ENCODE measurements at regions not wholly inside any gene's neighbourhood (a gene's known extent, or its start where the extent isn't known, plus 50 kb on each side); places are given as distances from the start of the nearest gene placed in this dataset.

DNA sequence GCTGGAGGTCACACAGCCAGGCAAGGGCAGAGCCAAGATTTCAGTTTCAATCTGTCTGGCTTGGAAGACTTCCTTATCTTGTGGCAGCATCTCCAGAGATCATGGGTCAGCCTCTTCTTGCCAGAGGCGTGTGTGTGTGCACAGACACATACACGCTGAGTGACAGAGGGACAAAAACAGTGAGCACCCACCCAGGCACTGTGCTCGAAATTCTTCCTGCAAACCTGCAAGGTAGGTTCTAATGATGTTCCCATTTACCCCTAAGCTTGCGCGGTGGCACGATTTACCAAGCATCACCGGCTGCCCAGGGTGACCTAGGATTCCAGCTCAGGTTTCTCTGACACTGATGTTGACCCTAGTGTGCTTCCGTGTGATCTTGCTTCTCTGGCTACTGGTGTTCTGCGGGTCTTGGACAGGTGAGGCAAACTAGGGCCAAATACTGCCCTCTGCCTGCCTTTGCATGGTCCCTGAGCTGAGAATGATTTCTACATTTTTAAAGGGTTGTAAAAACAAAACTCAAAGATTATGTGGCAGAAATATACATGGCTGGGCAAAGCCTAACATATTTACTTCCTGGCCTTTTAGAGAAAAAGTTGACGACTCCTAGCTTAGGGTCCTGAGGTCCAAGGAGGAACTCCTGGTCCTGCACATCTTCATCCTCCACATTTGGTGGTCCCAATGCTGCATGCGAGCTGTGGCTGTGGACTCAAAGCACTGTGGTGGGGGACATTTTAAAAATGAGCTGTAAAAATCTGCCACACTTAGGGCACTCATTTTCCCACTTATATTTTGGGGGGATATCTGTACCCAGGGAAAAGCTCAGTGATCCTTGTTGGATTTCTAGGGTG is 268.5 kb downstream of the RPS24 start:
- no peak for DNase-seq

DNA sequence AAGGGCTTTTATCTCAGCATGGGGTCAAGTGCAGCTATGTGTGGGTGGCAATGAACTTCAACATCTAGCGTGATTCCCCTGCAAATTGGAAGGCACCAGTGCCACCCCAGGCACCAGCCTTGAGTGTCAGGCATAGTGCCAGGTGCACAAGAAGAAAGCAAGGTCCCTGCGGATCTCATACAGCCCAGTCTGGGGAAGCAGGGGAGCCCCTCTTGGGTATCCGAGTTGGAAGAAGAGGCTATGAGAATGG is 269.0 kb downstream of the RPS24 start:
- no peak for DNase-seq

DNA sequence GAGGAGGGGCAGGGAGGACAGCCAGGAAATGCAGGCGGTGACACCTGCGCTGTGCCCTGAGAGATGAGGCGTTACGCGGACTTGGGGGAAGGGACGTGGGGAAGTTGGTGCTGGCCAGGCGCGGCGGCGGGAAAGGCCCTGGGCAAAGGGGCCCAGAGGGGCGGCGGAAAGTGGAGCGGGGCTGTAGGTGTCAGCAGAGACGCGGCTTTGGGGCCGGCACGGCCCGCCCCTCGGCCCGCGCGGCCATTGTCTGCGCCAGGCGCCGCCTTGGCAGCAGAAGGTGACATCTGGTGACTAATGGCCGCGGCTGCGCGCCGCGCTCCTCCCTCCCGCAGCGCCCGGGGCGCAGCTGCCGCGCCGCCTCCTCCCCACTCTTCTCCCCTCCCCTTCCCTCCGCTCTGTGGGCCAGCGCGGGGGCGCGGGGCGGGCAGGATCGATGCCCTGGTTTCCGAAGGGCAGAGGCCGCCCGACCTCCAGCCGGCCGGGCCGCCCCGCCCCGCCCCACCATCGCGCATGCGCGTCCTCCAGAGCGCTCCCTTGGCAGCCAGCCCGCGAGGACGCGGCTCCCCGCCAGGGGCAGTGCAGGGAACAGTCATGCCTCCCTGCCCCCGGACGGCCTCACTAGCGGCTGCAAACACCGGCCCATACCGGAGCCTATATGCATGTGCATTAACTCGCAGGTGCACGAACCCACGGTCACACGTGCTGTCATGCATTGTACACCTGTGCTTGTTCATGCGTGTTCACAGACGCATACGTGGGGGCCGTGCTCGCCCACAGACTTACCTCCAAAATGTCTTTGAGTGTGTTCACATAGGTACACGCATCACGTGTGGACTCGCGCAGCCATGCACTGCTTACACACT is 269.6 kb downstream of the RPS24 start:
- DNase-seq: peak; percentile 96

DNA sequence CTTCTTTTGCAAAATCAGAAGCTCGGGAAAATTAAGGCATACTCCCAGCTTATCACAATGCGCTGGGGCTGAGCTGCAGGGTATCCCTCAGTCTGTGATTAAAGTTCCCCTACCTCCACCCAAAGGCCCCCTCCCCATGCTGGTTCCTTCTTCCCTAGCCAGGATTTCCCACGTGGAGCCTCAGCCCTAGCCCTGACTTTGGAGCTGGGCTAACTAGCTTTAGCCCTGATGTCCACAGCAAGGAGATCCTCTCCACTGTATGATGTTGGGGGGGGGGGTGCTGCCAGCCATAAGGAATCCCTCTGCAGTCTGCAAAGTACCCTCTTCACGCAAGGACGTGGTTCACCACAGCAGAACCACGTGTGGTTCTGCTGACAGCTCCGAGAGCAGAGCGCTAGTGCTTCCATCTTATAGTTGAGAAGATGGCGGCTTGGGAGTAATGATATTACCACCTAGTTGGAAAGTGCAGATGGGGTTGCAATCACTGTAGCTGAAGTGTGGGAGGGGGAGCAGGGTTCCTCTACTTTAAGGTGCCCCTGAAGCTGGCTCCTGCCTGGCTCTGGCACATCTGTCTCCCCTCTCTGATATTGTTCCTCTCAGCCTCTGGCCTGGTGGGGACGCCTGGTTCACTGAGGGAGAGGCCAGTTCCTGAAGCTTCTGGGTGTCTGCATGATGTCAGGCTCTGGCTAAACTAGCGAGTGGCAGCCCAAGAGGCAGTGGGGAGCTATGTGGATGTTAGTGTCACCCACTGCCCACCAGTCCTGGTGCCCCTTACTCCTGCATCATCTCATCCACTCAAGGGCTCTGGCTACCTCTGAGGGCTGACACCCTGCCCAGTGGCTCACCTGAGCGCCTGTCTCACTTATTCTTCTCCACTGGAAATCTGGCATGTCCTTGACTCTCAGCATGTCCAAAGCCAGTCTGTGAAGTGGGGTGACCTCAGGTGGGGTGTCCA is 270.7 kb downstream of the RPS24 start:
- DNase-seq: no peak

DNA sequence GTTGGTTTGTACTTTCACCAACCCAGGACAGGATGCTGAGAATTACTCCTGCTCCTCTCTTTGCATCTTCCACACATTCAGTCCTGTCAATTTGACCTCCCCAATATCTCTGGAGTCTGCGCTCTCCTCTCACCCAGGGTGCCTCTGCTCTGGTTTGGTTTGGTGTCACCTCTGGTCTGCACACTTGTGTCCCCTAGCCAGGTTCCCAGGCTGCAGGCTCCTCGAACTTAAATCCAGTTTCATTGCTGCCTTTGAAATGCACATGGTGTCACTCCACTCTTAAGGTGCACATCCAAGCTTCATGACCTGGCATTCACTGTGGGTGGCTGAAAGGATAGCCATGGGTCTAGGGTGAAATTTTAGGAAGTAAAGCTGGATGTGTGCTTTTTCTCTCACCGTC is 271.6 kb downstream of the RPS24 start:
- no peak for DNase-seq

DNA sequence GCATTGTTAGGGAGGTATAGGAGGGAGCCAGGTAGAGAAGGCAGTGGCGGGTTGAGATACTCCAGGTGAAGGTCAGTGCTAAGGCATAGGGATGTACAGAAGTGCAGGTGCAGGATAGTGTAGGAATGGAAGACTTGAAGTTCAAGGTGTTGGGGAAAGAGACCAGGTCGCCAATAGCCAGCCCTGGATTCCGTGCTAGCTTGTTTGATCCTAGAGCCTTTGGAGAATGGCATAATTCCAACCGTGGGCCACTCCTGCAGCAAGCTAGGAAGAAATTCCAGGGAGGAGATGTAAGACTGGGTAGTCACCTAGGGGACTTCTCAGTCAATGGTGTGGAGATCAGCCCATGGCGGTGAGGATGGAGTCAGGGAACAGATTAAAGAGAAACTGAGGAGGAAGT is 272.7 kb downstream of the RPS24 start:
- no peak for DNase-seq

DNA sequence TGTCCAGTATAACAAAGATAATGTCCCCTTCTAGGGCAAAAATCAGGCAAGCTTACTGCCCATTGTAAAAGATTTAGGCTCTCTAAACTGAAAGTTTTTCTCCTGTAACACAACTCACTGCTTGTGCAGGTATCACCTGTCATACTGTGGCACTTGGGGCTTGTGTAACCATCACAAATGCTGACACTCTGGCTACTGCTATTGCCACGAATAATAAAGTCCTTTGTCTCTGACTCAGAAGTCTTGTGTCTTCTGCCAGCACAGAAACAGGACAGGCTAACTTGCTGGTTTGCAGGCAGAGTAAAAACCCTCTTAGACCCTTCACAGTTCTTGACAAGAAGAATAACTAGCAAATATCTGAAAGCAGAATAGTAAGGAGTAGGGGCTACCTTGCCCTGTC is 273.9 kb downstream of the RPS24 start:
- no peak for DNase-seq

DNA sequence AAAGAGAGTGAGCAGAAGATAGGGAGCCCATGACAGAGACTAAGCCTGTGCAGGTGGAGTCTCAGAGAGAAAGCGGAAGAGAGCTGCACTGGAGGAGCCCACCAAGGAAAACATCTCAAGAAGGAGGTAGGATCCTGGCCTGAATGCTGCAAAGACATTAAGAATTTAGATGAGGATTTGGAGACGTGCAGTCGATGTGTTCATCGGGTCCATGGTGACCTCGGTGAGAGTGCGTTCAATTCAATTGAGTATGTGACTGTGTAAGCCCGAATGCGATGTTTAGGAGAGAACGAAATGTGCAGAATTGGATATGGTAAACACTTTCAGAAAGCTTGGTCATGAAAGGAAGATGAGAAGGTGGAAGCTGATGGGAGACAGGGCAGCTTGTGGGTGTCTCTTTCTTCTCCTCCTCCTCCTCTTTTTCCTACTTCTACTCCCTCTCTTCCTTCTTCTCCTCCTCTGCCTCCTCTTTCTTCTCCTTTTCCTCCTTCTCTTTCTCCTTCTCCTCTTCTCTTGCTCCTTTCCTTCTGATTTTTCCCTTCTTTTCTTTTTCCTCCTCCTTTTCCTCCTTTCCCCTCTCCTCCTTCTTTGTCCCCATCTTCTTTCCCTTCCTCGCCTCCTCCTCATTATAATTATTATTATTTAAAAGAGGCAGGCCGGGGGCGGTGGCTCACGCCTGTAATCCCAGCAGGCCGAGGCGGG is 276.0 kb downstream of the RPS24 start:
- no peak for DNase-seq

DNA sequence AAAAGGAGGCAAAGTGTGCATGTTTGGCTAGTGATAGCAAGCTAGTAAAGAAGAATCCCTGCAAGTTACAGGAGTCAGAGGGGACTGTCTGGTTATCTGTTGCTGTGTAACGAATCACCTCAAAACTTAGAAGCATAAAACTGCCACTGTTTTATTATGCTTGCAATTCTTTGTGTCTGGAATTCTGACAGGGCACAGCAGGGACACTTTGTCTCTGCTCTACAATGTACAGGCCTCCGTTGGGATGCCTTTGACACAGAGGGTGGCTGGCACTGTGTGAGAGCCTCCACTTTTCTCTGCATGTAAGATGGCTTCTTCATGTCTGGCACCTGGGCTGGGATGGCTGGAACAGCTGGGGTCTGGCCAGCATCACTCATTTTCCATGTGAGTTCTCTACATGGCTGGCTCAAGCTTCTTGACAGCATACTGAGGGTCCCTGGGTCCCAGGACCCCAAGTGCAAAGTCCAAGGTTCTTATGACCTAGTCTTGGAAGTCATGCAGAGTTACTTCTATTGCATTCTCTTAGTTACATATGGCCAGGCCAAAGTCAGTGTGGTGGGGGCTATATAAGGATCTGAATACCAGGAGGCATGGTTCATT is 276.9 kb downstream of the RPS24 start:
- DNase-seq: no peak

DNA sequence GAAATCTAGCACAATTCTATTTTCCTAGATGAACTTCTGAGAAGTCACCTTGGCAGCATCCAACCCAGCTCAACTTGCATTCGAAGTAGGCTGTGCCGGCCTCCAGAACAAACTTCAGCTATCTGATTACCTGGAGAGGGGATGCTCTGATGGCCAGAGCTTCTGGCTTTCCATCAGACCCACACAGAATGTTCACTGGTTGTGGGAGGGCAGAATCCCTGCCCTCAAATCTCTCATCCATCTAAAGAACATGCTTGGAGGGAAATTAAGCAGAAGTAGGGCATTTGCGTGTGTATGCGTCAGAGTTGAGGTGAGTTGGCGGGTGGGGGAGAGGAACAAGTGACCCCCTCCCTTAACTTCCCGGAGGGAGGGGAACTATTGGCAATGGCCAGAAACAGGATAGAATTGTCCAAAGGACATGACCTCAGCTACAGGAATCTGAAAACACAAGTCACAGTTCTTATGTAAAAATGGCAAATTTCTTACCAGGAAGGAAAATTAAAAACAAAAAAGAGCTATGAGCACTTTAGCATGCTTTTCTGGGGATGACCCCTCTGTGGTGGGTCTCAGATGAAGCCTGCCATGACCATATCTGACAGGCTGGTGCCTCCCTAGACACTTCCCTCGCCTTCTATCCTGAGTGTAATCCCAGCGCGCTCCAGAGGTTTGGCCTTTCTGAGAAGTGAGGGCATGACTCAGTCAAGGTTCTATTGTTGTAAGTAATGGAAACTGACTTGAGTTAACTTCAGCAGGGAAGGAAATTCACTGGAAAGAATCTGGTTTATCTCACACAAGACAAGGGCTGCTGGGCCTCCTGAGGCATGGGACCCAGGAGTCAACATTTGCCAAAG is 278.8 kb downstream of the RPS24 start:
- DNase-seq: no peak

DNA sequence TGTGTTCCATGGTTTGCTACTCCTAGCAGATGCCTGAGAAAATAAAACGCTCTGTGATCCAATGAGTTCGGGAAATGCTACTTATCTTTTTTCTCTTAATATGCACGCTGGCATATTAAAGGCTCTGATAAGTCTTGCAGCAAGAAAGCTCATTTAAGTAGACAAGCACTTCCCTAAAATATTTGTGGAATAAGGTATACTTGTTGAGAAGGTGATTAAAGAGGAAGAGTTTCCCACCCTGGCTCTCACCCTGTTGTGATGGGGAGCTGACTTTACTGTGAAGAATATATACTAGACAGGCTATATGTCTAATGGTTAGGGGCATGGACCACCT is 279.4 kb downstream of the RPS24 start:
- no peak for DNase-seq

DNA sequence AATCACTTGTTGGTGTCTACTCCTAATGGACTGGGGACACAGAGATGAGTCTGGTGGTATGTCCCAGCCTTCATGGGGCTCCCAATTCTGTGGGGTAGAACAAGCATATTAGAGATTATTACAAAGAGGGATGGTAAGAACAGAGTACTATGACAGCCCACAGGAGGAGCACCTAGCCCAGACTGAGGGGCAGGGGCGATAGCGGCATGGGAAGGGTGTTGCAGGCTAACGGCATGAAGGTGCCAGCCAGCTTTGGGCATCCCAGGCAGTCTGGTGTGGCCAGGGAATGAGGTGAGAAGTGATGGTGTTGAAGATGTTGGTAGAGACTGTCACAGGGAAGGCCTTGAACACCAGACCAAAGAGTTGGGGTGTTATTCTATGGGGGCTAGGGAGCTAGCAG is 280.0 kb downstream of the RPS24 start:
- no peak for DNase-seq

DNA sequence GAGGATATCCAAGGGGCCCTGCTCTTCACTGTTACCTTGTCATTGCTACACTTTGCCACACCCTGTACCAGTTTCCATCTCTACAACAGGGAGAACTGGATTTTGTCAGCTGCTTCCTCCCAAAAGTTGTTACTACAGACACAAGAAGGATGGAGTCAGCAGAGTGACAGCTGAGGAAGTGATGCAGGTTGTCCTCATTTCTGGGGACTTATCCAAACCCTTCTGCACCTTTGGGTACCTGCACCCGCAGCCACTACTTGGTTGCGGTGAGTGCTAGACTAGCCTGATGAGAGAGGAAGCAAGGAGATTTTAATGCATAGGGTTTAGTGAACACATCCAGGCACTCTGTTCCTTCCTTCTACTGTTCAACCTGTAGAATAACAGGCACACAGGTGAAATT is 281.0 kb downstream of the RPS24 start:
- DNase-seq: no peak

DNA sequence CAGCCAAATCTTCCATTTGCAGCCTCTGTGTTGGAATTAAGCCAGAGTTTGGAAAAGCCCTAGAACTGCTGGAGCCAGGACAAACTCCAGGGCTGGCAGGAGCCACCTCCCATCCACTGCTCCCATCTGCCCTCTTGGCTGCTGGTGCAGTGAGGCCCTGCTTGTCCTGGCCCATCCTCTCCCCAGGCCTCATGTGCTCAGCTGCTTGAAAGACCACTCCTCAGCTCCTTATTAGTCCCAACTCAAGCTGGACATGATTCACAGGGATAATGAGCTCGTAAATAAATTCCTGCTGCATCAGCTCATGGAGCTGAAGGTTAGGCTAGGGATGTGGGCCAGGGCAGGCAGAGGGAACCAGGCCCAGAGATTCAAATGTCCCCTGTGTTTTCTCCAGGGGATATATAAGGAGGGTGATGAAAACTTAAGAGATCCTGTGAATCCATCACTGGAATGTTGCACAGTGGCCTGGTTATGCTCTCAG is 282.8 kb downstream of the RPS24 start:
- no peak for DNase-seq

DNA sequence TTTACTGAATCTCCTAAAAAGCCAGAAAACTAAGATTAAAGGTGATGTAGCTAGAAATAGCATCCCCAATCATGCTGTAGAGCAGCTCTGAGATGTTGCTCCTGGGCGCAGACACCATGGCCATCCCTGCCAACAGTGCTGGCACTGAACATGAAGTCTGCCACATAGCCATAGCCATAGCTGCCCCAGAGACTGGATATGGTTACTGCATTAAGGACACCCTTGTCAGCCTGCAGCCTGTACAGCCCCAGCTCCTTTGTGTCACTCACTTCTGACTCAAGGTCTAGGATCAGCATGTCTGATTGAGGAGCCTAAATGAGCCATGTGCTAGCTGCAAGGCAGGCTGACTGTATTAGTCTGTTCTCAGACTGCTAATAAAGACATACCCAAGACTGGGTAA is 284.6 kb downstream of the RPS24 start:
- DNase-seq: no peak

DNA sequence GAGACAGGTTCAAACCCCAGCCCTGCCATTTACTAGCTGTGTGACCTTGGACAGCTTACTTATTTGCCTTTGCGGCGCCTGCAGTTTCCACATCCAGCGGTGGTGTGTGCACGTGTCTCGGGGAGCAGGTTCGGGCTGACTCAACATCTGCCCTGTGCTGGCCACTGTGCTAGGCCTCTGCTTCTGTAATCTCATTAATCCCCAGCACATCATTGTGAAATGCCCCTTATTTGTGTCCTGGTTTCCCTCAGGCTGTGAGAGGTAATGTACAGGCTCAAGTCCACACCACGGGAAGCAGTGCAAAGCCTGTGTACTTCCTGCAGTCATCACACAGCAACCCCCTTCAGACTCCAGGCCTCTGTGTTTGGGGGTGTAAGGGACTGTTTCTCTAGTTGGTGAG is 285.7 kb downstream of the RPS24 start:
- DNase-seq: no peak

DNA sequence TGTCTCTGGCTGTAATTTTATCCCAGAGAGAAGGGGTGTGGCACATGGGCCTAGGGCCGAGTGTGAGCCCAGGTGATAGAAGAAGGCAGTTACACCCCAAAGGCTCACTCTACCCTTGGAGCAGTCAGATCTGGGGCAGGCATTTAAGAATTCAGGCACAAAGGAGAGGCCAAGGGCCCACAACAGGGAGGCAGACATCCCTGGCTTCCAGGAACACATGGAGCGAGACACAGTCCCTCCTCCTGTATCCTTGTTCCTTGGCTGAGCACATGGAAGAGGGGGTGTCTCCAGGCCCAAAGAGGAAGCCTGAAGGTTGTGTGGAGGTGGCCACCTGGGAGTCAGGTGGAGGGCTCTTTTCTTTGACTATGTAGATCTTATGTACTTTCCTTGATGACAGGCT is 286.2 kb downstream of the RPS24 start:
- DNase-seq: no peak

DNA sequence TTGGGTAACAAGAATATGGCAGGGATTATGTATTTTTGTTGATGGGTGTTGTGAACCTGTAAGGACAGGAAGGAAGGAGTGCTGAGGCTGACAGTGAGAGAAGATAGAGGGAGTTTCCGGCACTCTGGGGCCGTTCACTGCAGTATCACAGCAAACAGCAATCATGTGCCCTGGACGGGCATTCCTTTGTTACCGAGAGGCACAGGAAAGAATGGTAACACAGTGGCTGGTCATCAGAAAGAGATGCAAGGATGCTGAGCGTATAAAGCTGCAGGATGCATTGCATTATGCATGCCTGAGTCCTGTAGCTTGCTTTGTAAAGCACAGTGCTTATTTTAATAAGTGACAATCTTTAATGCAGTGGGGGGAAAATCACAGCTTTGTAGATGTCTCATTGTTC is 286.8 kb downstream of the RPS24 start:
- no peak for DNase-seq

DNA sequence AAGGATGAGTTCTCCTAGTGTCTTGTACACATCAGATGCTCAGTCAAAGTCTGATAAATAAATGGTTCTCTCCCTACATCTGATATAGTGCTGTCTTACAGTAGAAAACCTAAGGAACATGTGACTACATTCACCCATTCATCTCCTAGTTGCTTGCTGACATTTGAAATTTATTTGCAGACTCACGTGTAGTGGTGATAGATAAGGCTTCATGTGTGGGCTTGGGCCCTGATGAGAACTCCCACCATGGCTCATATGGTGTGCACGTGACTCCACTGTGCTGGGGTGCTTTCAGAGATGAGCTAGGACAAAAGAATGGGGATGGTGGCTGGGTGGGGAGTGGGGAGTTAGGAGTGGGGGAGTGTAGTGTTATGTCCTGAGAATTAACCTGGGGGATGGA is 287.3 kb downstream of the RPS24 start:
- DNase-seq: no peak

DNA sequence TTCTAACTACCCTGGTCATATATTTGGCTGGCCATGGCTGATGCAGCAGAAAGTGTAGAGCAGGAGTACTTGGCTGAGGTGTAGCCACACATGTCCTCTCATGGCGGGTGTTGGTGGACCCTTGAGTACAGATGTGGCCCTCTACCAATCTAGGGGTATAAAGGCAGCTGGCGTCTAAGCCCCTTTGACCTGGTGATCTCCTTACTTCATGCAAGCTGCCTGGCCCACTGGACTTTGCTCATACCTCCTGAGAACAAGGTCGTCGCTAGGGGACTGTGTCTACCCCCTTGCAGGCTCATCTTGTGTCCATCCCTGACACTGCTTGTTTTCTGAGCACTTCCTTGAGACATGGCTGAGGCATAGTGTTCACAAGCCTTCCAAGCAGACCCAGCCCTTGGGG is 287.8 kb downstream of the RPS24 start:
- DNase-seq: no peak

DNA sequence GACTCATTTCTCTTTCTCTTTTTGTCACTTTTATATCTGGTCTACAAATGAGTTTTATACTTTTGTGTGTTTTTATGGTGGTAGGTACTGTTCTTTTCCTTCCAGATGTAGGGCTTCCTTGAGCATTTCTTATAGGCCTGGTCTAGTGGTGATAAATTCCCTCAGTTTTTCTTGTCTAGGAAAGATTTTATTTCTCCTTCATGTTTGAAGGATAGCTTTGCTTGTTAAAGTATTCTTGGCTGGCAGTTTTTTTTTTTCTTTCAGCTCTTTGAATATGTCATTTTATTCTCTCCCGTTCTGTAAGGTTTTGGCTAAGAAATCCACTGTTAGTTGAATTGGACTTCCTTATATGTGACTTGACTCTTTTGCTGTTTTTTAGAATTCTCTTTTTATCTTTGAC is 292.7 kb downstream of the RPS24 start:
- no peak for DNase-seq

Measured in activated CD4-positive, CD25-positive, alpha-beta regulatory T cell treated with anti-CD3 and anti-CD28 coated beads, Interleukin-2, amount 50 U/mL, for 72 hours (primary cell).